H9 (cell line): ENCODE measurements at regions not wholly inside any gene's neighbourhood (a gene's known extent, or its start where the extent isn't known, plus 50 kb on each side); places are given as distances from the start of the nearest gene placed in this dataset.

Experiments used
- DNase-seq: peaks from one replicate; pipeline ENCODE4 v3.0.0-alpha.2; 2017
- H2AFZ ChIP-seq: one replicate; pipeline ENCODE4 v1.6.1; 2013; ENCODE audit warnings: mild to moderate bottlenecking, low read length, control low read depth, moderate library complexity
- H2AK5ac ChIP-seq: 2 replicates; pipeline ENCODE4 v1.6.1; 2013; ENCODE audit warnings: low read length, control low read depth, mixed read lengths; ENCODE audit not compliant: insufficient read length
- H2BK120ac ChIP-seq: one replicate; pipeline ENCODE4 v1.6.1; 2013; ENCODE audit warnings: low read depth, mild to moderate bottlenecking, low read length, control low read depth, inconsistent platforms; ENCODE audit not compliant: poor library complexity, severe bottlenecking
- H2BK12ac ChIP-seq: 2 replicates; pipeline ENCODE4 v1.6.1; 2013; ENCODE audit warnings: low read length, control low read depth, mixed read lengths, low read depth; ENCODE audit not compliant: insufficient read length
- H2BK15ac ChIP-seq: 2 replicates; pipeline ENCODE4 v1.6.1; 2013; ENCODE audit warnings: low read depth, low read length, control low read depth
- H2BK20ac ChIP-seq: one replicate; pipeline ENCODE4 v1.6.1; 2013; ENCODE audit warnings: low read depth, mild to moderate bottlenecking, low read length, control low read depth, inconsistent platforms; ENCODE audit not compliant: poor library complexity, severe bottlenecking
- H2BK5ac ChIP-seq: 2 replicates; pipeline ENCODE4 v1.6.1; 2013; ENCODE audit warnings: low read length, control low read depth, mixed read lengths; ENCODE audit not compliant: insufficient read length
- H3K14ac ChIP-seq: 2 replicates; pipeline ENCODE4 v1.6.1; 2013; ENCODE audit warnings: low read length, control low read depth; ENCODE audit not compliant: insufficient read depth
- H3K18ac ChIP-seq: 2 replicates; pipeline ENCODE4 v1.6.1; 2013; ENCODE audit warnings: low read depth, mild to moderate bottlenecking, mixed read lengths, low read length, control low read depth; ENCODE audit not compliant: insufficient read length
- H3K23ac ChIP-seq: 2 replicates; pipeline ENCODE4 v1.6.1; 2013; ENCODE audit warnings: low read length, control low read depth, mixed read lengths, low read depth; ENCODE audit not compliant: insufficient read length
- H3K23me2 ChIP-seq: 2 replicates; pipeline ENCODE4 v1.6.1; 2013; ENCODE audit warnings: low read depth, mild to moderate bottlenecking, mixed read lengths, low read length, control low read depth; ENCODE audit not compliant: insufficient read length, poor library complexity, severe bottlenecking
- H3K27ac ChIP-seq: 2 replicates; pipeline ENCODE4 v1.5.1; 2013; ENCODE audit warnings: low read length, control low read depth, mixed read lengths, low read depth; ENCODE audit not compliant: insufficient read length
- H3K27me3 ChIP-seq: 2 replicates; pipeline ENCODE4 v1.6.1; 2013; ENCODE audit warnings: low read length, control low read depth, inconsistent platforms; ENCODE audit not compliant: insufficient read depth
- H3K4ac ChIP-seq: 2 replicates; pipeline ENCODE4 v1.6.1; 2013; ENCODE audit warnings: low read depth, mild to moderate bottlenecking, control low read depth, inconsistent platforms, low read length, moderate library complexity
- H3K4me1 ChIP-seq: 2 replicates; pipeline ENCODE4 v1.6.1; 2013; ENCODE audit warnings: low read length, control low read depth, inconsistent platforms; ENCODE audit not compliant: insufficient read depth
- H3K4me2 ChIP-seq: 2 replicates; pipeline ENCODE4 v1.6.1; 2013; ENCODE audit warnings: low read length, control low read depth, mixed read lengths; ENCODE audit not compliant: insufficient read length, insufficient read depth
- H3K56ac ChIP-seq: 2 replicates; pipeline ENCODE4 v1.6.1; 2013; ENCODE audit warnings: low read depth, mild to moderate bottlenecking, mixed read lengths, low read length, control low read depth; ENCODE audit not compliant: insufficient read length
- H3K79me1 ChIP-seq: 2 replicates; pipeline ENCODE4 v1.6.1; 2013; ENCODE audit warnings: low read depth, mild to moderate bottlenecking, moderate library complexity, low read length, control low read depth, inconsistent platforms; ENCODE audit not compliant: insufficient read depth, poor library complexity, severe bottlenecking
- H3K79me2 ChIP-seq: 2 replicates; pipeline ENCODE4 v1.6.1; 2013; ENCODE audit warnings: low read length, control low read depth, inconsistent platforms; ENCODE audit not compliant: insufficient read depth
- H3K9ac ChIP-seq: 2 replicates; pipeline ENCODE4 v1.6.1; 2013; ENCODE audit warnings: low read length, control low read depth, mixed read lengths; ENCODE audit not compliant: insufficient read length; ENCODE audit errors: extremely low read depth
- H3K9me3 ChIP-seq: one replicate; pipeline ENCODE4 v1.6.1; 2013; ENCODE audit warnings: low read depth, low read length, inconsistent platforms; ENCODE audit not compliant: control insufficient read depth
- H3T11ph ChIP-seq: one replicate; pipeline ENCODE4 v1.6.1; 2013; ENCODE audit warnings: mild to moderate bottlenecking, low read length, control low read depth, inconsistent platforms
- H4K20me1 ChIP-seq: one replicate; pipeline ENCODE4 v1.6.1; 2013; ENCODE audit not compliant: control insufficient read depth, insufficient read length, insufficient read depth
- H4K5ac ChIP-seq: 2 replicates; pipeline ENCODE4 v1.6.1; 2013; ENCODE audit warnings: low read depth, mild to moderate bottlenecking, mixed read lengths, low read length, control low read depth; ENCODE audit not compliant: insufficient read length
- H4K8ac ChIP-seq: replicated peaks from 2 replicates; pipeline ENCODE4 v1.6.1; 2013; ENCODE audit warnings: low read length, control low read depth, mixed read lengths, low read depth; ENCODE audit not compliant: insufficient read length
- H4K91ac ChIP-seq: 2 replicates; pipeline ENCODE4 v1.6.1; 2013; ENCODE audit warnings: low read depth, mild to moderate bottlenecking, moderate library complexity, mixed read lengths, low read length, control low read depth; ENCODE audit not compliant: insufficient read length
- H3K27ac Mint-ChIP-seq, 3 experiments: 2 replicates in 2 of 3; 3 replicates in 1 of 3; pipeline ENCODE4 v1.8.0; 2020 to 2021; ENCODE audit warnings: mixed read lengths in 3 of 3, mild to moderate bottlenecking in 1 of 3, moderate library complexity in 1 of 3
- H3K27me3 Mint-ChIP-seq: 2 replicates; pipeline ENCODE4 v1.8.0; 2021; ENCODE audit warnings: low read depth, mild to moderate bottlenecking, moderate library complexity, mixed read lengths
- H3K36me3 Mint-ChIP-seq, 3 experiments: 2 replicates in 2 of 3; 3 replicates in 1 of 3; pipeline ENCODE4 v1.8.0; 2020 to 2021; ENCODE audit warnings: low read depth in 3 of 3, mixed read lengths in 3 of 3; ENCODE audit not compliant: insufficient read depth in 1 of 3
- H3K4me1 Mint-ChIP-seq, 2 experiments: 2 replicates each; pipeline ENCODE4 v1.8.0; 2020; ENCODE audit warnings: mixed read lengths in 2 of 2
- H3K4me3 Mint-ChIP-seq, 2 experiments: 2 replicates in 1 of 2; 3 replicates in 1 of 2; pipeline ENCODE4 v1.8.0; 2020 to 2021; ENCODE audit warnings: mild to moderate bottlenecking in 2 of 2, mixed read lengths in 2 of 2, moderate library complexity in 1 of 2
- H3K9me3 Mint-ChIP-seq, 2 experiments: 2 replicates in 1 of 2; 3 replicates in 1 of 2; pipeline ENCODE4 v1.8.0; 2020; ENCODE audit warnings: mild to moderate bottlenecking in 2 of 2, mixed read lengths in 2 of 2, moderate library complexity in 1 of 2
- CTCF ChIP-seq: fragments of 200-600 bp; sonication (generic); conservative IDR thresholded peaks from 3 replicates; pipeline ENCODE4 v1.8.0; 2021; ENCODE audit warnings: antibody characterized with exemption, mild to moderate bottlenecking
- WGBS: extraction: QIAGEN DNeasy Blood & Tissue Kit; methylation state at CpG from one replicate; pipeline ENCODE4 v1.1.7; 2013; ENCODE audit warnings: missing lambda C conversion rate, low lambda C conversion rate, mixed read lengths; ENCODE audit not compliant: insufficient read length; ENCODE audit errors: extremely low coverage; 5-methylcytosine and 5-hydroxymethylcytosine counted together

GRCh38 chr7:28346676-28347363 lies 65.5 kb upstream of the CREB5 start:
- Histone ChIP-seq H2BK120ac (no peak overlapping the region), H3K9me3 (no peaks in the 10 kb centered on the region), H4K20me1 (no peaks in the 10 kb centered on the region), H3K23me2 (no peaks in the 10 kb centered on the region), H3K4ac (no peak overlapping the region), H3K4me2 (no peak overlapping the region), H2AK5ac (no peak overlapping the region), H2BK12ac (no peak overlapping the region), H3K27ac (no peak overlapping the region), H4K8ac (no peak overlapping the region), H3K79me1 (no peaks in the 10 kb centered on the region), H2AFZ (no peak overlapping the region), H3K9ac (no peak overlapping the region), H3K4me1 (no peaks in the 10 kb centered on the region), H2BK5ac (no peak overlapping the region), H4K91ac (no peak overlapping the region), H2BK20ac (no peak overlapping the region), H3K18ac (no peak overlapping the region), H3K56ac (no peak overlapping the region), H2BK15ac (no peak overlapping the region), H3T11ph (no peak overlapping the region), H3K14ac (no peak overlapping the region), H3K23ac (no peak overlapping the region), H3K27me3 (no peaks in the 10 kb centered on the region), H4K5ac (no peak overlapping the region), H3K79me2 (no peaks in the 10 kb centered on the region)
- no peak overlapping the region for H3K27ac Mint-ChIP-seq
- no peaks in the 10 kb centered on the region for H3K36me3 Mint-ChIP-seq
- no peak for DNase-seq
- no peak overlapping the region for H3K4me3 Mint-ChIP-seq
- no CpG with 5 or more reads among the region's 3 CpGs for WGBS
- H3K27me3 Mint-ChIP-seq: no peaks in the 10 kb centered on the region
- H3K9me3 Mint-ChIP-seq: peaks cover 0 to 3% of the 10 kb centered on the region in 2 experiments; a peak in 1 of 5 replicates
- TF ChIP-seq CTCF: no peak
- H3K4me1 Mint-ChIP-seq: no peaks in the 10 kb centered on the region
